HepG2 (cell line): ENCODE measurements at regions not wholly inside any gene's neighbourhood (a gene's known extent, or its start where the extent isn't known, plus 50 kb on each side); places are given as distances from the start of the nearest gene placed in this dataset.
"Not testable (repeated sequence)": the region's sequence is repeated elsewhere in the genome, so short reads cannot be mapped to it uniquely, and the experiment has no call there.

Experiments used
- EP300 ChIP-seq, 3 experiments: sonication (generic) in 1 of 3; formaldehyde crosslinking in 1 of 3; IDR thresholded peaks; 2 replicates each; pipeline versions ENCODE4 v1.5.1 to v1.6.1; 2011 to 2020; ENCODE audit warnings: low read depth in 2 of 3, low read length in 2 of 3, borderline replicate concordance in 1 of 3, improper control_type of control experiment in 1 of 3, mild to moderate bottlenecking in 1 of 3, missing genetic modification reagents in 1 of 3, moderate library complexity in 1 of 3
- JUND ChIP-seq: sonication (generic); formaldehyde crosslinking; IDR thresholded peaks from 2 replicates; pipeline ENCODE4 v1.8.0; 2022; ENCODE audit warnings: mild to moderate bottlenecking, missing genetic modification reagents
- KLF6 ChIP-seq: IDR thresholded peaks from 2 replicates; pipeline ENCODE4 v1.8.0; 2016; ENCODE audit warnings: missing biosample characterization, missing genetic modification reagents
- KLF9 ChIP-seq: IDR thresholded peaks from 2 replicates; pipeline ENCODE4 v1.6.1; 2016; ENCODE audit warnings: low read depth
- MAFF ChIP-seq: IDR thresholded peaks from 2 replicates; pipeline ENCODE4 v1.6.1; 2011; ENCODE audit warnings: low read depth, low read length, improper control_type of control experiment
- NFYB ChIP-seq: sonication (generic); formaldehyde crosslinking; IDR thresholded peaks from 2 replicates; pipeline ENCODE4 v1.4.0; 2020; ENCODE audit warnings: missing genetic modification reagents
- PHF20 ChIP-seq: sonication (generic); formaldehyde crosslinking; IDR thresholded peaks from 2 replicates; pipeline ENCODE4 v1.5.0; 2020; ENCODE audit warnings: mild to moderate bottlenecking, missing genetic modification reagents
- TAF1 ChIP-seq: sonication (generic); formaldehyde crosslinking; IDR thresholded peaks from 2 replicates; pipeline ENCODE4 v1.4.0; 2020; ENCODE audit warnings: missing genetic modification reagents
- TBP ChIP-seq: sonication (generic); formaldehyde crosslinking; IDR thresholded peaks from 2 replicates; pipeline ENCODE4 v1.5.0; 2020; ENCODE audit warnings: missing genetic modification reagents
- ZSCAN30 ChIP-seq: sonication (generic); formaldehyde crosslinking; IDR thresholded peaks from 2 replicates; pipeline ENCODE4 v1.5.0; 2020; ENCODE audit warnings: mild to moderate bottlenecking, missing genetic modification reagents
- TF ChIP-seq, protein P1 (sequence below): sonication (generic); formaldehyde crosslinking; IDR thresholded peaks from 2 replicates; pipeline ENCODE4 v1.5.1; 2020; ENCODE audit warnings: mild to moderate bottlenecking, missing genetic modification reagents, borderline replicate concordance
- TF ChIP-seq, protein P2 (sequence below): sonication (generic); formaldehyde crosslinking; IDR thresholded peaks from 2 replicates; pipeline ENCODE4 v1.5.0; 2020; ENCODE audit warnings: mild to moderate bottlenecking, missing genetic modification reagents, moderate library complexity

DNA sequence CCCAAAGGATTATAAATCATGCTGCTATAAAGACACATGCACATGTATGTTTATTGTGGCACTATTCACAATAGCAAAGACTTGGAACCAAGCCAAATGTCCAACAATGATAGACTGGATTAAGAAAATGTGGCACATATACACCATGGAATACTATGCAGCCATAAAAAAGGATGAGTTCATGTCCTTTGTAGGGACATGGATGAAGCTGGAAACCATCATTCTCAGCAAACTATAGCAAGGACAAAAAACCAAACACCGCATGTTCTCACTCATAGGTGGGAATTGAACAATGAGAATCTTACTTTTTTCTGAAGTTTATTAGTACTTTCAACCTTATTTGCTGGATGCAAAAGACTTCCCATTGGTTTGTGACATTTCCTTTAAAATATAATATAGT is 101.0 kb upstream of the TBX18 start:
- TF ChIP-seq, protein P1, sequence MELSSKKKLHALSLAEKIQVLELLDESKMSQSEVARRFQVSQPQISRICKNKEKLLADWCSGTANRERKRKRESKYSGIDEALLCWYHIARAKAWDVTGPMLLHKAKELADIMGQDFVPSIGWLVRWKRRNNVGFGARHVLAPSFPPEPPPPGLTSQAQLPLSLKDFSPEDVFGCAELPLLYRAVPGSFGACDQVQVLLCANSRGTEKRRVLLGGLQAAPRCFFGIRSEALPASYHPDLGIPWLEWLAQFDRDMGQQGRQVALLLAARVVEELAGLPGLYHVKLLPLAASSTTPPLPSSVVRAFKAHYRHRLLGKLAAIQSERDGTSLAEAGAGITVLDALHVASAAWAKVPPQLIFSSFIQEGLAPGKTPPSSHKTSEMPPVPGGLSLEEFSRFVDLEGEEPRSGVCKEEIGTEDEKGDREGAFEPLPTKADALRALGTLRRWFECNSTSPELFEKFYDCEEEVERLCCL (CRISPR knock-in tag): not testable (repeated sequence)
- TF ChIP-seq TAF1 (CRISPR knock-in tag); MAFF; ZSCAN30 (CRISPR knock-in tag); KLF9; TBP (CRISPR knock-in tag); EP300 (IDR thresholded peaks at IDR 0.05; ENCODE audit: low read depth in 2 of 2, low read length in 2 of 2); EP300 (CRISPR knock-in tag; IDR thresholded peaks at IDR 0.05; ENCODE audit: borderline replicate concordance); JUND (CRISPR knock-in tag); PHF20 (CRISPR knock-in tag); NFYB (CRISPR knock-in tag); KLF6 (CRISPR knock-in tag): not testable (repeated sequence)
- TF ChIP-seq, protein P2, sequence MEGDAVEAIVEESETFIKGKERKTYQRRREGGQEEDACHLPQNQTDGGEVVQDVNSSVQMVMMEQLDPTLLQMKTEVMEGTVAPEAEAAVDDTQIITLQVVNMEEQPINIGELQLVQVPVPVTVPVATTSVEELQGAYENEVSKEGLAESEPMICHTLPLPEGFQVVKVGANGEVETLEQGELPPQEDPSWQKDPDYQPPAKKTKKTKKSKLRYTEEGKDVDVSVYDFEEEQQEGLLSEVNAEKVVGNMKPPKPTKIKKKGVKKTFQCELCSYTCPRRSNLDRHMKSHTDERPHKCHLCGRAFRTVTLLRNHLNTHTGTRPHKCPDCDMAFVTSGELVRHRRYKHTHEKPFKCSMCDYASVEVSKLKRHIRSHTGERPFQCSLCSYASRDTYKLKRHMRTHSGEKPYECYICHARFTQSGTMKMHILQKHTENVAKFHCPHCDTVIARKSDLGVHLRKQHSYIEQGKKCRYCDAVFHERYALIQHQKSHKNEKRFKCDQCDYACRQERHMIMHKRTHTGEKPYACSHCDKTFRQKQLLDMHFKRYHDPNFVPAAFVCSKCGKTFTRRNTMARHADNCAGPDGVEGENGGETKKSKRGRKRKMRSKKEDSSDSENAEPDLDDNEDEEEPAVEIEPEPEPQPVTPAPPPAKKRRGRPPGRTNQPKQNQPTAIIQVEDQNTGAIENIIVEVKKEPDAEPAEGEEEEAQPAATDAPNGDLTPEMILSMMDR (CRISPR knock-in tag): not testable (repeated sequence)
